ENCODE measurements at regions not wholly inside any gene's neighbourhood (a gene's known extent, or its start where the extent isn't known, plus 50 kb on each side); places are given as distances from the start of the nearest gene placed in this dataset.

- Mint-ChIP-seq H3K9me3 (no peaks in the 10 kb centered on the region), H3K27me3 (ENCODE audit: low read depth) (no peaks in the 10 kb centered on the region), H3K36me3 (ENCODE audit: low read depth) (no peaks in the 10 kb centered on the region), H3K27ac (no peak overlapping the region), H3K4me3 (no peak overlapping the region), H3K4me1 (ENCODE audit: low read depth) (peaks cover 87% of the 10 kb centered on the region)
- intact Hi-C loops (cut with micrococcal nuclease) = no loop called here
- CTCF ChIA-PET = no interaction called here
- no peak for DNase-seq
Observed at GRCh38 chr17:77379832-77380231, 239.1 kb downstream of the SEC14L1 start.

- intact Hi-C loops (cut with micrococcal nuclease) = no loop called here
- H3K4me3 Mint-ChIP-seq = no peak overlapping the region
- CTCF ChIA-PET = no interaction called here
- no peak overlapping the region for H3K27ac Mint-ChIP-seq
- H3K9me3 Mint-ChIP-seq = no peaks in the 10 kb centered on the region
- no peaks in the 10 kb centered on the region for H3K36me3 Mint-ChIP-seq (ENCODE audit: low read depth)
- H3K27me3 Mint-ChIP-seq (ENCODE audit: low read depth) = no peaks in the 10 kb centered on the region
- DNase-seq = no peak
- H3K4me1 Mint-ChIP-seq (ENCODE audit: low read depth) = peaks cover 81% of the 10 kb centered on the region
Observed at GRCh38 chr17:77380395-77381184, 239.8 kb downstream of the SEC14L1 start.

- H3K36me3 Mint-ChIP-seq (ENCODE audit: low read depth) = no peaks in the 10 kb centered on the region
- CTCF ChIA-PET = interaction anchor here (1.0 to 2.1 kb wide), 3 partner anchors 11 to 114 kb away, joined by 3 to 8 read pairs (median 4); no protein-coding TSS in a partner anchor
- H3K27ac Mint-ChIP-seq = no peak overlapping the region
- no peaks in the 10 kb centered on the region for H3K27me3 Mint-ChIP-seq (ENCODE audit: low read depth)
- no peak overlapping the region for H3K4me3 Mint-ChIP-seq
- H3K9me3 Mint-ChIP-seq = no peaks in the 10 kb centered on the region
- DNase-seq = no peak
- intact Hi-C loops (cut with micrococcal nuclease) = no loop called here
- peaks cover 81% of the 10 kb centered on the region for H3K4me1 Mint-ChIP-seq (ENCODE audit: low read depth)
Observed at GRCh38 chr17:77381185-77381700, 240.5 kb downstream of the SEC14L1 start.

- CTCF ChIA-PET = interaction anchor here (1.0 to 2.1 kb wide), 4 partner anchors 10 to 113 kb away, joined by 3 to 8 read pairs (median 5); no protein-coding TSS in a partner anchor
- Mint-ChIP-seq H3K9me3 (no peaks in the 10 kb centered on the region), H3K36me3 (ENCODE audit: low read depth) (no peaks in the 10 kb centered on the region), H3K27me3 (ENCODE audit: low read depth) (no peaks in the 10 kb centered on the region), H3K4me1 (ENCODE audit: low read depth) (peaks cover 81% of the 10 kb centered on the region), H3K4me3 (peak overlapping the region; percentile 18), H3K27ac (no peak overlapping the region)
- intact Hi-C loops (cut with micrococcal nuclease) = loop anchor here (2.0 kb wide), 1 partner anchor 51 kb away; no protein-coding TSS in a partner anchor
- DNase-seq = no peak
Observed at GRCh38 chr17:77381731-77382130, 241.0 kb downstream of the SEC14L1 start.

GRCh38 chr17:77382356-77382911 is 241.7 kb downstream of the SEC14L1 start:
- peak; percentile 65 for DNase-seq
- no peaks in the 10 kb centered on the region for H3K9me3 Mint-ChIP-seq
- no peaks in the 10 kb centered on the region for H3K36me3 Mint-ChIP-seq (ENCODE audit: low read depth)
- intact Hi-C loops (cut with micrococcal nuclease) = loop anchor here (2.0 kb wide), 1 partner anchor 52 kb away; no protein-coding TSS in a partner anchor
- H3K27ac Mint-ChIP-seq = no peak overlapping the region
- H3K27me3 Mint-ChIP-seq (ENCODE audit: low read depth) = no peaks in the 10 kb centered on the region
- peaks cover 80% of the 10 kb centered on the region for H3K4me1 Mint-ChIP-seq (ENCODE audit: low read depth)
- CTCF ChIA-PET = interaction anchor here (1.0 to 2.1 kb wide), 4 partner anchors 10 to 112 kb away, joined by 3 to 8 read pairs (median 5); no protein-coding TSS in a partner anchor
- peak overlapping the region; percentile 22 for H3K4me3 Mint-ChIP-seq

- CTCF ChIA-PET = interaction anchor here (0.8 to 2.1 kb wide), 3 partner anchors 9 to 51 kb away, joined by 3 to 8 read pairs (median 6); no protein-coding TSS in a partner anchor
- Mint-ChIP-seq H3K27me3 (ENCODE audit: low read depth) (no peaks in the 10 kb centered on the region), H3K4me1 (ENCODE audit: low read depth) (peaks cover 76% of the 10 kb centered on the region), H3K4me3 (no peak overlapping the region), H3K36me3 (ENCODE audit: low read depth) (no peaks in the 10 kb centered on the region), H3K9me3 (no peaks in the 10 kb centered on the region), H3K27ac (no peak overlapping the region)
- no peak for DNase-seq
- intact Hi-C loops (cut with micrococcal nuclease) = loop anchor here (2.0 kb wide), 1 partner anchor 52 kb away; no protein-coding TSS in a partner anchor
Observed at GRCh38 chr17:77382966-77383612, 242.3 kb downstream of the SEC14L1 start.

- DNase-seq = no peak
Observed at GRCh38 chr17:77383613-77384608, 243.1 kb downstream of the SEC14L1 start.

GRCh38 chr17:77385750-77386501 is 245.2 kb downstream of the SEC14L1 start:
- no peaks in the 10 kb centered on the region for H3K9me3 Mint-ChIP-seq
- CTCF ChIA-PET = interaction anchor here (0.9 kb wide), 1 partner anchor 15 kb away, joined by 4 read pairs; no protein-coding TSS in a partner anchor
- peaks cover 72% of the 10 kb centered on the region for H3K4me1 Mint-ChIP-seq (ENCODE audit: low read depth)
- no peak overlapping the region for H3K4me3 Mint-ChIP-seq
- H3K36me3 Mint-ChIP-seq (ENCODE audit: low read depth) = no peaks in the 10 kb centered on the region
- intact Hi-C loops (cut with micrococcal nuclease) = no loop called here
- H3K27me3 Mint-ChIP-seq (ENCODE audit: low read depth) = no peaks in the 10 kb centered on the region
- DNase-seq = no peak
- H3K27ac Mint-ChIP-seq = no peak overlapping the region

More at GRCh38 chr17:77383613-77384608, 243.1 kb downstream of the SEC14L1 start:
- H3K4me3 Mint-ChIP-seq = no peak overlapping the region
- intact Hi-C loops (cut with micrococcal nuclease) = loop anchor here (2.0 kb wide), 1 partner anchor 53 kb away; no protein-coding TSS in a partner anchor
- peaks cover 77% of the 10 kb centered on the region for H3K4me1 Mint-ChIP-seq (ENCODE audit: low read depth)
- CTCF ChIA-PET = interaction anchor here (0.8 to 2.1 kb wide), 2 partner anchors 8 to 17 kb away, joined by 3 to 8 read pairs; no protein-coding TSS in a partner anchor
- H3K27me3 Mint-ChIP-seq (ENCODE audit: low read depth) = no peaks in the 10 kb centered on the region
- no peak overlapping the region for H3K27ac Mint-ChIP-seq
- H3K36me3 Mint-ChIP-seq (ENCODE audit: low read depth) = no peaks in the 10 kb centered on the region
- H3K9me3 Mint-ChIP-seq = no peaks in the 10 kb centered on the region

- Mint-ChIP-seq H3K36me3 (ENCODE audit: low read depth) (no peaks in the 10 kb centered on the region), H3K27me3 (ENCODE audit: low read depth) (no peaks in the 10 kb centered on the region), H3K4me3 (no peak overlapping the region), H3K9me3 (no peaks in the 10 kb centered on the region), H3K27ac (no peak overlapping the region), H3K4me1 (ENCODE audit: low read depth) (peaks cover 72% of the 10 kb centered on the region)
- CTCF ChIA-PET = no interaction called here
- intact Hi-C loops (cut with micrococcal nuclease) = no loop called here
- no peak for DNase-seq
Observed at GRCh38 chr17:77386502-77387192, 245.9 kb downstream of the SEC14L1 start.

- CTCF ChIA-PET = interaction anchor here (5.1 kb wide), 1 partner anchor 12 kb away, joined by 47 read pairs; no protein-coding TSS in a partner anchor
- Mint-ChIP-seq H3K9me3 (no peaks in the 10 kb centered on the region), H3K4me1 (ENCODE audit: low read depth) (peaks cover 71% of the 10 kb centered on the region), H3K27me3 (ENCODE audit: low read depth) (no peaks in the 10 kb centered on the region), H3K4me3 (no peak overlapping the region), H3K27ac (no peak overlapping the region), H3K36me3 (ENCODE audit: low read depth) (no peaks in the 10 kb centered on the region)
- intact Hi-C loops (cut with micrococcal nuclease) = no loop called here
- no peak for DNase-seq
Observed at GRCh38 chr17:77387891-77388290, 247.1 kb downstream of the SEC14L1 start.

Data from activated naive CD4-positive, alpha-beta T cell treated with anti-CD3 and anti-CD28 coated beads for 36 hours (primary cell).